ENCODE measurements at regions not wholly inside any gene's neighbourhood (a gene's known extent, or its start where the extent isn't known, plus 50 kb on each side); places are given as distances from the start of the nearest gene placed in this dataset.

GRCh38 chr10:31706464-31707092 lies 222.1 kb downstream of the ARHGAP12 start:
- Histone ChIP-seq H3K27ac (peak overlapping the region; percentile 42), H3K27me3 (no peaks in the 10 kb centered on the region), H3K36me3 (no peaks in the 10 kb centered on the region), H3K9me3 (no peaks in the 10 kb centered on the region), H3K9ac (ENCODE audit: low read depth in 2 of 2, low read length in 2 of 2) (peak overlapping the region in 1 of 2 donors; percentile 22), H3K4me1 (peaks cover 5% of the 10 kb centered on the region), H3K4me3 (no peak overlapping the region)
- no peak for TF ChIP-seq CTCF (IDR thresholded peaks at IDR 0.05)
- intact Hi-C loops (cut with DNase I), result no loop called here
- no peak for DNase-seq

GRCh38 chr10:31705136-31705535 lies 223.5 kb downstream of the ARHGAP12 start:
- H3K27ac ChIP-seq, result no peak overlapping the region
- H3K4me3 ChIP-seq, result no peak overlapping the region
- H3K4me1 ChIP-seq, result peaks cover 5% of the 10 kb centered on the region
- H3K27me3 ChIP-seq, result no peaks in the 10 kb centered on the region
- H3K9ac ChIP-seq (ENCODE audit: low read depth in 2 of 2, low read length in 2 of 2), result no peak overlapping the region
- H3K36me3 ChIP-seq, result no peaks in the 10 kb centered on the region
- DNase-seq, result no peak
- intact Hi-C loops (cut with DNase I), result no loop called here
- TF ChIP-seq CTCF (IDR thresholded peaks at IDR 0.05), result no peak
- H3K9me3 ChIP-seq, result no peaks in the 10 kb centered on the region

- Histone ChIP-seq H3K4me1 (peaks cover 5% of the 10 kb centered on the region), H3K27ac (no peak overlapping the region), H3K9me3 (no peaks in the 10 kb centered on the region), H3K9ac (ENCODE audit: low read depth in 2 of 2, low read length in 2 of 2) (no peak overlapping the region), H3K27me3 (no peaks in the 10 kb centered on the region), H3K36me3 (no peaks in the 10 kb centered on the region), H3K4me3 (no peak overlapping the region)
- no peak for DNase-seq
- no peak for TF ChIP-seq CTCF (IDR thresholded peaks at IDR 0.05)
- intact Hi-C loops (cut with DNase I), result no loop called here
These were observed 224.4 kb downstream of the ARHGAP12 start for GRCh38 chr10:31704195-31704594.

GRCh38 chr10:31702954-31703353 lies 225.7 kb downstream of the ARHGAP12 start:
- no peaks in the 10 kb centered on the region for H3K27me3 ChIP-seq
- H3K36me3 ChIP-seq, result no peaks in the 10 kb centered on the region
- no peak for TF ChIP-seq CTCF (IDR thresholded peaks at IDR 0.05)
- peaks cover 5% of the 10 kb centered on the region for H3K4me1 ChIP-seq
- H3K9ac ChIP-seq (ENCODE audit: low read depth in 2 of 2, low read length in 2 of 2), result no peak overlapping the region
- DNase-seq, result no peak
- intact Hi-C loops (cut with DNase I), result no loop called here
- no peak overlapping the region for H3K27ac ChIP-seq
- H3K9me3 ChIP-seq, result no peaks in the 10 kb centered on the region
- H3K4me3 ChIP-seq, result no peak overlapping the region

- intact Hi-C loops (cut with DNase I), result no loop called here
These were observed 226.6 kb downstream of the ARHGAP12 start for GRCh38 chr10:31702005-31702404.

More at GRCh38 chr10:31702005-31702404, 226.6 kb downstream of the ARHGAP12 start:
- Histone ChIP-seq H3K4me1 (peaks cover 2% of the 10 kb centered on the region), H3K27ac (peak overlapping the region; percentile 44), H3K9me3 (no peaks in the 10 kb centered on the region), H3K36me3 (no peaks in the 10 kb centered on the region), H3K4me3 (no peak overlapping the region), H3K9ac (ENCODE audit: low read depth in 2 of 2, low read length in 2 of 2) (no peak overlapping the region), H3K27me3 (no peaks in the 10 kb centered on the region)
- no peak for DNase-seq
- TF ChIP-seq CTCF (IDR thresholded peaks at IDR 0.05), result no peak

All from colonic mucosa (tissue), 4 donors.